ENCODE measurements at regions not wholly inside any gene's neighbourhood (a gene's known extent, or its start where the extent isn't known, plus 50 kb on each side); places are given as distances from the start of the nearest gene placed in this dataset.

GRCh38 chr1:59081795-59082194, 215.1 kb upstream of the FGGY start:
- 91 to 96% methylated on average over 5 of the region's 5 CpGs for WGBS, 2 donors
- Histone ChIP-seq H3K27ac (no peak overlapping the region), H3K36me3 (no peaks in the 10 kb centered on the region), H3K9me3 (no peaks in the 10 kb centered on the region), H3K4me1 (peaks cover 0 to 12% of the 10 kb centered on the region in 2 donors), H3K27me3 (no peaks in the 10 kb centered on the region), H3K4me3 (replicated peaks in 1 of 3) (no peak overlapping the region)
- intact Hi-C loops (cut with DNase I) = loop anchor here (10.0 kb wide), 1 partner anchor 73 kb away; no protein-coding TSS in a partner anchor
- no peak for TF ChIP-seq CTCF (IDR thresholded peaks at IDR 0.05)
- TF ChIP-seq POLR2A (IDR thresholded peaks at IDR 0.05) = no peak
- no peak for DNase-seq

- Histone ChIP-seq H3K36me3 (no peaks in the 10 kb centered on the region), H3K27ac (peak overlapping the region in 1 of 3 donors; percentile 21), H3K27me3 (no peaks in the 10 kb centered on the region), H3K9me3 (no peaks in the 10 kb centered on the region), H3K4me3 (replicated peaks in 1 of 3) (no peak overlapping the region), H3K4me1 (peaks cover 0 to 12% of the 10 kb centered on the region in 2 donors)
- DNase-seq = no peak
- WGBS, 2 donors = 66 to 74% methylated on average over 9 of the region's 9 CpGs
- intact Hi-C loops (cut with DNase I) = loop anchor here (10.0 kb wide), 1 partner anchor 71 kb away; no protein-coding TSS in a partner anchor
- no peak for TF ChIP-seq CTCF (IDR thresholded peaks at IDR 0.05)
- TF ChIP-seq POLR2A (IDR thresholded peaks at IDR 0.05) = no peak
Observed at GRCh38 chr1:59083946-59084865, 212.7 kb upstream of the FGGY start.

- intact Hi-C loops (cut with DNase I) = loop anchor here (10.0 kb wide), 1 partner anchor 70 kb away; no protein-coding TSS in a partner anchor
- TF ChIP-seq CTCF (IDR thresholded peaks at IDR 0.05) = no peak
- TF ChIP-seq POLR2A (IDR thresholded peaks at IDR 0.05) = no peak
- no peaks in the 10 kb centered on the region for H3K36me3 ChIP-seq
- DNase-seq = no peak
- H3K27me3 ChIP-seq = no peaks in the 10 kb centered on the region
- no peak overlapping the region for H3K27ac ChIP-seq
- WGBS, 2 donors = 89 to 91% methylated on average over 3 of the region's 3 CpGs
- H3K9me3 ChIP-seq = no peaks in the 10 kb centered on the region
- H3K4me3 ChIP-seq (replicated peaks in 1 of 3) = no peak overlapping the region
- H3K4me1 ChIP-seq = peaks cover 0 to 12% of the 10 kb centered on the region in 2 donors
Observed at GRCh38 chr1:59085101-59085500, 211.8 kb upstream of the FGGY start.

- intact Hi-C loops (cut with DNase I) = loop anchor here (10.0 kb wide), 1 partner anchor 66 kb away; no protein-coding TSS in a partner anchor
- Histone ChIP-seq H3K27ac (no peak overlapping the region), H3K36me3 (no peaks in the 10 kb centered on the region), H3K4me1 (peaks cover 0 to 5% of the 10 kb centered on the region in 2 donors), H3K27me3 (no peaks in the 10 kb centered on the region), H3K4me3 (replicated peaks in 1 of 3) (no peak overlapping the region), H3K9me3 (no peaks in the 10 kb centered on the region)
- TF ChIP-seq POLR2A (IDR thresholded peaks at IDR 0.05) = no peak
- TF ChIP-seq CTCF (IDR thresholded peaks at IDR 0.05) = no peak
- 91 to 94% methylated on average over 4 of the region's 4 CpGs for WGBS, 2 donors
- no peak for DNase-seq
Observed at GRCh38 chr1:59089036-59089798, 207.7 kb upstream of the FGGY start.

Data from thyroid gland (tissue), 4 donors.